HG02970 (cell line): ENCODE measurements at regions not wholly inside any gene's neighbourhood (a gene's known extent, or its start where the extent isn't known, plus 50 kb on each side); places are given as distances from the start of the nearest gene placed in this dataset.
"Not testable (repeated sequence)": the region's sequence is repeated elsewhere in the genome, so short reads cannot be mapped to it uniquely, and the experiment has no call there.

ENCODE experiments used
- ATAC-seq: cut with Tn5 transposase; IDR thresholded peaks from one replicate; pipeline ENCODE4 v1.9.1; 2021; ENCODE audit warnings: mild to moderate bottlenecking, moderate library complexity, moderate number of reproducible peaks; ENCODE audit not compliant: unreplicated experiment, low FRiP score

GRCh38 chr7:73244782-73245311 lies 63.8 kb downstream of the NSUN5 start:
- ATAC-seq: not testable (repeated sequence)

- ATAC-seq: peak; percentile 80
These were observed 73.5 kb downstream of the NSUN5 start for GRCh38 chr7:73234994-73235717.

- ATAC-seq: not testable (repeated sequence)
These were observed 82.9 kb downstream of the NSUN5 start for GRCh38 chr7:73225745-73226144.

- not testable (repeated sequence) for ATAC-seq
These were observed 86.9 kb downstream of the NSUN5 start for GRCh38 chr7:73221724-73222123.

- not testable (repeated sequence) for ATAC-seq
These were observed 87.8 kb downstream of the NSUN5 start for GRCh38 chr7:73220766-73221370.

GRCh38 chr7:73220357-73220756 lies 88.3 kb downstream of the NSUN5 start:
- not testable (repeated sequence) for ATAC-seq

GRCh38 chr7:73218802-73219201 lies 89.8 kb downstream of the NSUN5 start:
- not testable (repeated sequence) for ATAC-seq

- ATAC-seq: not testable (repeated sequence)
These were observed 92.5 kb downstream of the NSUN5 start for GRCh38 chr7:73216046-73216675.

GRCh38 chr7:73215232-73215631 lies 93.4 kb downstream of the NSUN5 start:
- not testable (repeated sequence) for ATAC-seq

GRCh38 chr7:73214471-73214870 lies 94.2 kb downstream of the NSUN5 start:
- not testable (repeated sequence) for ATAC-seq

- not testable (repeated sequence) for ATAC-seq
These were observed 95.5 kb downstream of the NSUN5 start for GRCh38 chr7:73213076-73213475.

- not testable (repeated sequence) for ATAC-seq
These were observed 103.0 kb downstream of the NSUN5 start for GRCh38 chr7:73205594-73205993.

- not testable (repeated sequence) for ATAC-seq
These were observed 103.7 kb downstream of the NSUN5 start for GRCh38 chr7:73204898-73205297.

- ATAC-seq: not testable (repeated sequence)
These were observed 105.3 kb downstream of the NSUN5 start for GRCh38 chr7:73203312-73203711.

GRCh38 chr7:73201264-73201663 lies 107.4 kb downstream of the NSUN5 start:
- not testable (repeated sequence) for ATAC-seq

GRCh38 chr7:73200518-73201099 lies 108.0 kb downstream of the NSUN5 start:
- not testable (repeated sequence) for ATAC-seq

GRCh38 chr7:73193991-73194390 lies 108.2 kb upstream of the SPDYE9 start:
- ATAC-seq: not testable (repeated sequence)

GRCh38 chr7:73190483-73191155 lies 104.8 kb upstream of the SPDYE9 start:
- not testable (repeated sequence) for ATAC-seq

GRCh38 chr7:73188287-73188686 lies 102.4 kb upstream of the SPDYE9 start:
- not testable (repeated sequence) for ATAC-seq
